Left ventricle myocardium inferior (tissue), 1 donor: ENCODE measurements at regions not wholly inside any gene's neighbourhood (a gene's known extent, or its start where the extent isn't known, plus 50 kb on each side); places are given as distances from the start of the nearest gene placed in this dataset.

ENCODE experiments used
- DNase-seq: peaks from one replicate; pipeline ENCODE4 v3.0.0-alpha.2; 2020
- H3K27ac ChIP-seq: fragments of 200-600 bp; replicated peaks from 2 replicates; pipeline ENCODE4 v1.8.0; 2021
- H3K27me3 ChIP-seq: fragments of 200-600 bp; 2 replicates; pipeline ENCODE4 v1.8.0; 2021; ENCODE audit warnings: low read depth
- H3K36me3 ChIP-seq: fragments of 200-600 bp; 2 replicates; pipeline ENCODE4 v1.8.0; 2021
- H3K4me1 ChIP-seq: fragments of 200-600 bp; 2 replicates; pipeline ENCODE4 v1.8.0; 2021
- H3K4me3 ChIP-seq: fragments of 200-600 bp; 2 replicates; pipeline ENCODE4 v1.8.0; 2021; ENCODE audit warnings: mild to moderate bottlenecking, moderate library complexity
- H3K9me3 ChIP-seq: fragments of 200-600 bp; replicated peaks from 2 replicates; pipeline ENCODE4 v1.8.0; 2021
- intact Hi-C: fragments of 100-400 bp; cut with micrococcal nuclease; formaldehyde crosslinking; loops from one replicate; pipeline ENCODE4 v1.11.0; 2022
- TF ChIP-seq, protein P1 (sequence below): fragments of 200-600 bp; IDR thresholded peaks from 2 replicates; pipeline ENCODE4 v1.8.0; 2021; ENCODE audit warnings: antibody characterized with exemption, mild to moderate bottlenecking, borderline replicate concordance
- donor health status: DM: no; HTN: yes; CAD: no; lungs with severe emphysema.

DNA sequence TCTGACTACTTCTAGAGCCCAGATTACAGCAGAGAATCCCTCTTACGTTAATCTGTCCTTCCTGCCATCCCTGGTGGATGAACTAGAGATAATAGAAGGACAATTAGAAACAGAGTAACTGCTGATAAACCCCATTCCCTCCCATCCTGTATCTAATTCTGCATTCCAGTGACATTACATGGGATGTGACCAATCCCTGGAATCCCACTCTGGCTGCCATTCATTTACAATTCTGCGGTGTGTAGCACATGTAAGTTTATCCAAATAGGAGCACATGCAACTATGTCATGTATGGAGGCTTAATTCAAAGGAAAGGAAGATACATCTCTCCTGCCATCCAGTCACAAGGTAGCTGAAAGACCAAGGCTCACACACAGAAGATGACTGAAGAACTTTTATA, 339.5 kb downstream of the GPAT3 start:
- Histone ChIP-seq H3K36me3 (no peaks in the 10 kb centered on the region), H3K27ac (no peak overlapping the region), H3K4me1 (no peaks in the 10 kb centered on the region), H3K4me3 (no peak overlapping the region), H3K27me3 (peaks cover 5% of the 10 kb centered on the region), H3K9me3 (no peaks in the 10 kb centered on the region)
- intact Hi-C loops = no loop called here
- TF ChIP-seq, protein P1, sequence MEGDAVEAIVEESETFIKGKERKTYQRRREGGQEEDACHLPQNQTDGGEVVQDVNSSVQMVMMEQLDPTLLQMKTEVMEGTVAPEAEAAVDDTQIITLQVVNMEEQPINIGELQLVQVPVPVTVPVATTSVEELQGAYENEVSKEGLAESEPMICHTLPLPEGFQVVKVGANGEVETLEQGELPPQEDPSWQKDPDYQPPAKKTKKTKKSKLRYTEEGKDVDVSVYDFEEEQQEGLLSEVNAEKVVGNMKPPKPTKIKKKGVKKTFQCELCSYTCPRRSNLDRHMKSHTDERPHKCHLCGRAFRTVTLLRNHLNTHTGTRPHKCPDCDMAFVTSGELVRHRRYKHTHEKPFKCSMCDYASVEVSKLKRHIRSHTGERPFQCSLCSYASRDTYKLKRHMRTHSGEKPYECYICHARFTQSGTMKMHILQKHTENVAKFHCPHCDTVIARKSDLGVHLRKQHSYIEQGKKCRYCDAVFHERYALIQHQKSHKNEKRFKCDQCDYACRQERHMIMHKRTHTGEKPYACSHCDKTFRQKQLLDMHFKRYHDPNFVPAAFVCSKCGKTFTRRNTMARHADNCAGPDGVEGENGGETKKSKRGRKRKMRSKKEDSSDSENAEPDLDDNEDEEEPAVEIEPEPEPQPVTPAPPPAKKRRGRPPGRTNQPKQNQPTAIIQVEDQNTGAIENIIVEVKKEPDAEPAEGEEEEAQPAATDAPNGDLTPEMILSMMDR = no peak
- DNase-seq = no peak

DNA sequence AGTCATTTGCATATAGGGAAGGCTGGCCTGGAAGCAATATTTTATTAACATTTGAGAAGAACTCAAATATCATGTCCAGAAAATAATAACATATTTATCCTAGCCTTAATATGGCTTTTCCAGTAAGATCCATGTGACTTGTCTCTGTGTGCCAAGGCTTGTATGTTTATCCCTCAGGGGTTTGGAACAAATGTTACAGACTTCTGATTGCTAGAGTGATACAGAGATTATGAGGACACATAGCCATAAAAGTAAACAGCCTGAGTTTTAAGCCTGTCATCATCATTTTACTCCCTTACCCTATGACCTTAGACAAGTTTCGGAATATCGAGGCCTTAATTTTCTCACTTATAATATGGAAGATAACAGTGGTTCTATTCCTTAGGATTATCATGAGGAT, 338.1 kb downstream of the GPAT3 start:
- DNase-seq = no peak
- Histone ChIP-seq H3K9me3 (no peaks in the 10 kb centered on the region), H3K4me3 (no peak overlapping the region), H3K27me3 (peaks cover 5% of the 10 kb centered on the region), H3K36me3 (no peaks in the 10 kb centered on the region), H3K4me1 (no peaks in the 10 kb centered on the region), H3K27ac (no peak overlapping the region)
- intact Hi-C loops = no loop called here
- TF ChIP-seq, protein P1 = no peak

DNA sequence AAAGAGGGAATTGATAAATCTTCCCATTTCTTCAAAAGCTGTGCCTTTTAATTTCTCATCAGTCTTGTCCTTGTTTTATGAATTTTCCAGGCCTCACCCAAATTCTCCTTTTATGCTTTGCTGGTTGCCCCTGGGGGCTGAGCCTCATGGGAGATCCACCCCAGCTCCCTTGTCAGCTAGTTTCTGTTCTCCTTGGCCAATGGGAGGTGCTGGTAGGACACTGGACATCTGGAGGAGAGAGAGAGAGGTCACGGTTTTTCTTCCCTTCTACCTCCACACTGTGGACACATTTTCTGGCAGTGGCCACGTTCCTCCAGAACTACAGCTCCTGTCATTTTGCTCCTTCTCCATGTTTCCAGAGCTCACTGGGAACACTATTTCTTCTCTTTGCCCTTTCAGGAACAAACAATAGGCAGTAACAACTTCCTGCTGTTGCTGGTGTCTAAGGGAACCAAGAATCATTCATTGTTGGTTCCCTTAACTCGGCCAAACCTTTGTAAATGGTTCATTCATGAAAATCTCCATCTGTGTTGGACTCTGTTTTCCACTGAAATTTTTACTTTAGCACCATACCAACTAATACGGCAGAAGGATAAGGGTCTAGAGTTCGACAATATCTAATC, 334.5 kb downstream of the GPAT3 start:
- intact Hi-C loops = no loop called here
- H3K27me3 ChIP-seq = peaks cover 5% of the 10 kb centered on the region
- no peaks in the 10 kb centered on the region for H3K4me1 ChIP-seq
- TF ChIP-seq, protein P1 = no peak
- H3K4me3 ChIP-seq = no peak overlapping the region
- H3K27ac ChIP-seq = no peak overlapping the region
- H3K9me3 ChIP-seq = no peaks in the 10 kb centered on the region
- H3K36me3 ChIP-seq = no peaks in the 10 kb centered on the region
- no peak for DNase-seq

DNA sequence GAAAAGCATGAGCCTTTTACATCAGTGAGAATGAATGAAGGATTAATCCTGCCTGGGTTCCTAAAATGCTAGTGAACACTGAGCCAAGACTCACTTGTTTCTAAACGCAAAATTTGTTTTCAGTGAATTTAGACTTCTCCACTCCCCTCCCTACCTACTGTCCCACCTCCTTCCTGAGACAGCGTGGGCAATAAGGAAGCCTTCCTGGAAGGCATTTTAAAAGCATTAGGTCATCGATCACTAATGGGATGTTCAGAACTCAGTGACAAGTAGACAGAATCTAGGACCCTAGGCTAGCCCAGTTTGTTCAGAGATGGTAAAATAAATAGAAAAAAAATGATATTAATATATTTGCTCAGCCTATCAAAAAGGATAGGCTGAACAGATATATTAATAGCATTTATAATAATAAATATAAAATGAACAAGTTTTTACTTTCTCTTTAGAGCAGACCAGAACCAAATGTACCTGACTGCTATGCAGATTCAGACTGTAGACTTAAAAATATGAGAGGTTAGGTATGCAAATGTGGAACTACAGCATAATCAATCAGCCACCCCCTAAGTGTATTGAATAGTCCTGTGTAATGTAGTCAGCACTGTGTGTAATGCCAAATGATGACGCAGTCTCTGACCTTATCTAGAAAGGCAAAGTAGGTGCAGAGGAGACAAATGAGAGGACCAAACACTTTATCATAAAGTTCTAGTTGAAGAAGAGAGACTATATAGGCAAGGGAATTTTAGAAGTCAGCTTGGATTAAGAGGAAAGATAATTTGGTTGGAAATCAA, 331.1 kb downstream of the GPAT3 start:
- Histone ChIP-seq H3K4me1 (no peaks in the 10 kb centered on the region), H3K36me3 (no peaks in the 10 kb centered on the region), H3K9me3 (no peaks in the 10 kb centered on the region), H3K27me3 (no peaks in the 10 kb centered on the region), H3K27ac (no peak overlapping the region), H3K4me3 (no peak overlapping the region)
- intact Hi-C loops = no loop called here
- no peak for DNase-seq
- TF ChIP-seq, protein P1 = no peak

DNA sequence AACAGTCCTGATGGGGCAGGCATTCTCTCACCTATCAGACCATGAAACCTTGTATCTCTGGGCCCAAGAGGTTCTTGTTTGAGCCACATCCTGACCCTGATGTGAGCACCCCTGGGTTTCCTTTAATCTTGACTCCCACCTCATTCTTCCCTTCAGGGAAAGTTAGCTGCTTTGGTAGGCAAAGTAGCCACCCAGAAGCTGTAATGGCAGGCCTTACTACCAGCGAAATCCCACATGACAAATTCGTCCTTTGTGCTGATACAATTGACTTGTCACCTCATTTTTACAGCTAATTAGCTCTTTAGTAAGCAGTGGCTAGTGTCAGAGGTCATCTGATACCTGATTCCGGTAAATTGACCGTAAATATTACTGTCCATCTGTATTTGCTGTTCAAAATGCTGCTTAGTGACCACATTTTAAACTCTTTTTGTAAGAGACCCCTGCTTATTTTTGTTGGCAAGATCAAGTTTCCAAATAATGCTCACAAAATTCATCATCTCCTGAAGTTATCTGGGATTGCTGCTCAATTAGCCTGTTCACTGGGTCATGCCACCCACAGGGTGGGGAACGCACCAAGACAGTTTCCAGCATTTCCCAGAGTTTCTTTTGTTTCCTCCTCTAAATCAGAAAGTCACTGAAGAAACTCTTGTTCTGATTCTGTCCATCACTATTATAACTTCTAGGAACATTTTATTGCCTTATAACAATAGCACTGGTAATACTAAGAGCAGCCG, 329.7 kb downstream of the GPAT3 start:
- no peak overlapping the region for H3K4me3 ChIP-seq
- TF ChIP-seq, protein P1 = no peak
- no peaks in the 10 kb centered on the region for H3K36me3 ChIP-seq

More for the DNA sequence above, 329.7 kb downstream of the GPAT3 start:
- Histone ChIP-seq H3K9me3 (no peaks in the 10 kb centered on the region), H3K27me3 (no peaks in the 10 kb centered on the region), H3K27ac (no peak overlapping the region), H3K4me1 (no peaks in the 10 kb centered on the region)
- DNase-seq = no peak
- intact Hi-C loops = no loop called here
